ENCODE measurements at regions not wholly inside any gene's neighbourhood (a gene's known extent, or its start where the extent isn't known, plus 50 kb on each side); places are given as distances from the start of the nearest gene placed in this dataset.

DNA sequence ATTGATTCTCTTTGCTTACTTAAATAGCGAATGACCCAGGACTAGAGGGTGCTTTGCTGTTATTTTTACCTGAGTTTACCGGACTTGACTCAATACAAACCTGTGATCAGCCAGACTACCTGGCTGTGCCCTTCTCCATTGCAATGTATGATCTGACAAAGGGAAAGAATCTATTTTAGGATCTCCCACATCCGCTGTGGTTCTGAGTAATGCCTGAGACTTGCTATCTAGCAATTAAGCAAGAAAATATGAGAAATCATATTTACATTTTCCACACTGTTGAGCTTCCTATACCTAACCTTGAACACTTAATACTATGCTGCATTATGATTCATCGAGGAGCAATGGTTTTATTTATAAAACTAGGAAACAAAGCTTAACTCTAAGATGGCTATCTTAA, 215.2 kb downstream of the RAD51AP2 start:
- H3K9me3 Mint-ChIP-seq (ENCODE audit: unreplicated experiment), result peaks cover 5% of the 10 kb centered on the region
- no peaks in the 10 kb centered on the region for H3K27me3 Mint-ChIP-seq (ENCODE audit: low read depth, unreplicated experiment)
- Histone ChIP-seq H3K9me3 (ENCODE audit: insufficient read depth, low read depth, low read length) (no peaks in the 10 kb centered on the region), H2AFZ (ENCODE audit: low read depth, low read length) (no peak overlapping the region), H3K79me2 (ENCODE audit: insufficient read depth, low read length) (no peaks in the 10 kb centered on the region), H3K36me3 (ENCODE audit: insufficient read depth, low read length) (no peaks in the 10 kb centered on the region), H3K4me2 (ENCODE audit: low read length) (peak overlapping the region; percentile 75), H3K27me3 (ENCODE audit: insufficient read depth, low read length) (no peaks in the 10 kb centered on the region), H3K4me3 (ENCODE audit: insufficient read depth, low read depth, low read length) (peak overlapping the region; percentile 6), H3K9ac (ENCODE audit: low read length) (peak overlapping the region; percentile 8), H4K20me1 (ENCODE audit: insufficient read depth, low read length) (no peaks in the 10 kb centered on the region), H3K27ac (ENCODE audit: low read depth, low read length) (peak overlapping the region; percentile 68), H3K4me1 (ENCODE audit: insufficient read depth, low read length) (peaks cover 27% of the 10 kb centered on the region)
- H3K4me3 Mint-ChIP-seq (ENCODE audit: unreplicated experiment), result no peak overlapping the region
- peak overlapping the region; percentile 27 for H3K27ac Mint-ChIP-seq (ENCODE audit: unreplicated experiment)
- TF ChIP-seq, protein P1, sequence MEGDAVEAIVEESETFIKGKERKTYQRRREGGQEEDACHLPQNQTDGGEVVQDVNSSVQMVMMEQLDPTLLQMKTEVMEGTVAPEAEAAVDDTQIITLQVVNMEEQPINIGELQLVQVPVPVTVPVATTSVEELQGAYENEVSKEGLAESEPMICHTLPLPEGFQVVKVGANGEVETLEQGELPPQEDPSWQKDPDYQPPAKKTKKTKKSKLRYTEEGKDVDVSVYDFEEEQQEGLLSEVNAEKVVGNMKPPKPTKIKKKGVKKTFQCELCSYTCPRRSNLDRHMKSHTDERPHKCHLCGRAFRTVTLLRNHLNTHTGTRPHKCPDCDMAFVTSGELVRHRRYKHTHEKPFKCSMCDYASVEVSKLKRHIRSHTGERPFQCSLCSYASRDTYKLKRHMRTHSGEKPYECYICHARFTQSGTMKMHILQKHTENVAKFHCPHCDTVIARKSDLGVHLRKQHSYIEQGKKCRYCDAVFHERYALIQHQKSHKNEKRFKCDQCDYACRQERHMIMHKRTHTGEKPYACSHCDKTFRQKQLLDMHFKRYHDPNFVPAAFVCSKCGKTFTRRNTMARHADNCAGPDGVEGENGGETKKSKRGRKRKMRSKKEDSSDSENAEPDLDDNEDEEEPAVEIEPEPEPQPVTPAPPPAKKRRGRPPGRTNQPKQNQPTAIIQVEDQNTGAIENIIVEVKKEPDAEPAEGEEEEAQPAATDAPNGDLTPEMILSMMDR (IDR thresholded peaks at IDR 0.05; ENCODE audit: insufficient read depth, low read depth, low read length), result no peak
- TF ChIP-seq EZH2 (IDR thresholded peaks at IDR 0.05; ENCODE audit: insufficient read depth, low read length), result no peak
- H3K4me1 Mint-ChIP-seq (ENCODE audit: low read depth, unreplicated experiment), result peaks cover 39% of the 10 kb centered on the region
- peak; percentile 87 for DNase-seq (ENCODE audit: low read depth)
- no peaks in the 10 kb centered on the region for H3K36me3 Mint-ChIP-seq (ENCODE audit: low read depth, unreplicated experiment)
- peak; percentile 71 for FAIRE-seq

DNA sequence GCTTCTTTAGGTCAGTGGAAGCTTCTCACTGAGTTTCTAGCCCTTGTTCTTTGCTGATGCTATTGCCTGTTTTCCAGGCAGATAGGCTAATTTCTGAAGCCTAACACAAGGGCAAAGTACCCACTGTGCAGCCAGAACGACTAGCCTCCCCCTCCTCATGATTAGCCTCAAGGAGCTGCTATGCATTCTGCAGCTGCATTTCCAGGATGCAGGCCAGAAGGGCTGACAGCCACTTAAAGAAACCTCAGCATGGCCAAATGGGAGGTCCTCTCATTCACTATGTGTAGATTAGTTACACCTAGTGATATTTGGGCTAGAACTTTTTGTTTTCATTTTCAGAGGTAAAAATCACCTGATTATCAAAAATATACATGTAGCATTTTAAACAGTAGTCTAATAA, 216.0 kb downstream of the RAD51AP2 start:
- no peaks in the 10 kb centered on the region for H3K27me3 ChIP-seq (ENCODE audit: insufficient read depth, low read length)
- H3K9me3 ChIP-seq (ENCODE audit: insufficient read depth, low read depth, low read length), result no peaks in the 10 kb centered on the region
- Mint-ChIP-seq H3K27me3 (ENCODE audit: low read depth, unreplicated experiment) (no peaks in the 10 kb centered on the region), H3K4me3 (ENCODE audit: unreplicated experiment) (no peak overlapping the region), H3K36me3 (ENCODE audit: low read depth, unreplicated experiment) (no peaks in the 10 kb centered on the region), H3K4me1 (ENCODE audit: low read depth, unreplicated experiment) (peaks cover 38% of the 10 kb centered on the region), H3K27ac (ENCODE audit: unreplicated experiment) (no peak overlapping the region), H3K9me3 (ENCODE audit: unreplicated experiment) (peaks cover 5% of the 10 kb centered on the region)
- H2AFZ ChIP-seq (ENCODE audit: low read depth, low read length), result no peak overlapping the region
- peak overlapping the region; percentile 75 for H3K4me2 ChIP-seq (ENCODE audit: low read length)
- no peak for DNase-seq (ENCODE audit: low read depth)
- FAIRE-seq, result no peak
- H3K79me2 ChIP-seq (ENCODE audit: insufficient read depth, low read length), result no peaks in the 10 kb centered on the region
- no peaks in the 10 kb centered on the region for H4K20me1 ChIP-seq (ENCODE audit: insufficient read depth, low read length)
- TF ChIP-seq, protein P1 (IDR thresholded peaks at IDR 0.05; ENCODE audit: insufficient read depth, low read depth, low read length), result no peak
- TF ChIP-seq EZH2 (IDR thresholded peaks at IDR 0.05; ENCODE audit: insufficient read depth, low read length), result no peak
- H3K4me1 ChIP-seq (ENCODE audit: insufficient read depth, low read length), result peaks cover 27% of the 10 kb centered on the region
- H3K9ac ChIP-seq (ENCODE audit: low read length), result no peak overlapping the region
- no peak overlapping the region for H3K4me3 ChIP-seq (ENCODE audit: insufficient read depth, low read depth, low read length)
- H3K27ac ChIP-seq (ENCODE audit: low read depth, low read length), result no peak overlapping the region
- H3K36me3 ChIP-seq (ENCODE audit: insufficient read depth, low read length), result no peaks in the 10 kb centered on the region

DNA sequence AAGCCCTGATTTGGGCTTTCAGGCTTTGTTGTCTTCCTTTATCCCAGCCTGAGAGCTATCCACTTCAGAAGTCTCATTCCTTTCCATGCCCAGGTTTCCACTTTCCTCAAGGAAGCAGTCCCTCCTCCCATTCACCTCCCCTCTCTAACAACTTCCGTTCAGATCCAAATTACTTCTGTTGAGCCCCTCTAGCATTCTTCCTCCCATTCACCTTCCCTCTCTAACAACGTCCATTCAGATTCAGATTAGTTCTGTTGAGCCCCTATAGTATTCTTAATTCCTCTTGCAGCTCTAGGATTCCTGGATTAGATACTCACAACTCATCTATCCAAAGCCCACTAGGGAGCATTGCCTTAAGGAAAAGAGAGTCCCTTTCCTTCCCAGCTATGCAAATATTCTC, 216.8 kb downstream of the RAD51AP2 start:
- Mint-ChIP-seq H3K4me1 (ENCODE audit: low read depth, unreplicated experiment) (peaks cover 34% of the 10 kb centered on the region), H3K27ac (ENCODE audit: unreplicated experiment) (peak overlapping the region; percentile 35), H3K36me3 (ENCODE audit: low read depth, unreplicated experiment) (no peaks in the 10 kb centered on the region), H3K9me3 (ENCODE audit: unreplicated experiment) (peaks cover 5% of the 10 kb centered on the region), H3K4me3 (ENCODE audit: unreplicated experiment) (no peak overlapping the region), H3K27me3 (ENCODE audit: low read depth, unreplicated experiment) (no peaks in the 10 kb centered on the region)
- DNase-seq (ENCODE audit: low read depth) (no peak), FAIRE-seq (no peak)
- Histone ChIP-seq H3K27ac (ENCODE audit: low read depth, low read length) (no peak overlapping the region), H3K4me2 (ENCODE audit: low read length) (no peak overlapping the region), H3K4me1 (ENCODE audit: insufficient read depth, low read length) (peaks cover 27% of the 10 kb centered on the region), H2AFZ (ENCODE audit: low read depth, low read length) (no peak overlapping the region), H3K4me3 (ENCODE audit: insufficient read depth, low read depth, low read length) (no peak overlapping the region), H3K79me2 (ENCODE audit: insufficient read depth, low read length) (no peaks in the 10 kb centered on the region), H3K9me3 (ENCODE audit: insufficient read depth, low read depth, low read length) (no peaks in the 10 kb centered on the region), H3K36me3 (ENCODE audit: insufficient read depth, low read length) (no peaks in the 10 kb centered on the region), H3K27me3 (ENCODE audit: insufficient read depth, low read length) (no peaks in the 10 kb centered on the region), H4K20me1 (ENCODE audit: insufficient read depth, low read length) (no peaks in the 10 kb centered on the region), H3K9ac (ENCODE audit: low read length) (no peak overlapping the region)
- TF ChIP-seq, protein P1 (IDR thresholded peaks at IDR 0.05; ENCODE audit: insufficient read depth, low read depth, low read length), result no peak
- TF ChIP-seq EZH2 (IDR thresholded peaks at IDR 0.05; ENCODE audit: insufficient read depth, low read length), result no peak
